ENCODE measurements at regions not wholly inside any gene's neighbourhood (a gene's known extent, or its start where the extent isn't known, plus 50 kb on each side); places are given as distances from the start of the nearest gene placed in this dataset.

DNA sequence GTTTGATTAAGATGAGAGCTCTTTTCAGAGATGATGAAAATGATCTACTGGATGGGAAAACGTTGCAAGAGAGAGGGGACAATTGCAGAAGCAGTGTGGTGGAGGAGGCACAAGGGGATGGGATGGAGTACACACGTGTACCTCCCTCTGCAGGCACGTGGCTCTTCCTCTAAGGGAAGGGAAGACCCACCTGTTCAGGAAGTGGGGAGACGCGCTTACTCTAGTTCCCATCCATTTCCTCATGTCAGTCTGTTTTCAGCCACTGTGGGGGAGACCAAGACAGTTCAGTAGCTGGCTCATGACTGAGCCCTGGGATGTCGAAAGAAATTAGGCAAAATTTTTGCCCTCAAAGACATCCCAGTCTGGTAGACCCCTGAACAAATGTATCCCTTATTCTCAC lies 619.2 kb upstream of the CLINT1 start:
- TF ChIP-seq, protein P1, sequence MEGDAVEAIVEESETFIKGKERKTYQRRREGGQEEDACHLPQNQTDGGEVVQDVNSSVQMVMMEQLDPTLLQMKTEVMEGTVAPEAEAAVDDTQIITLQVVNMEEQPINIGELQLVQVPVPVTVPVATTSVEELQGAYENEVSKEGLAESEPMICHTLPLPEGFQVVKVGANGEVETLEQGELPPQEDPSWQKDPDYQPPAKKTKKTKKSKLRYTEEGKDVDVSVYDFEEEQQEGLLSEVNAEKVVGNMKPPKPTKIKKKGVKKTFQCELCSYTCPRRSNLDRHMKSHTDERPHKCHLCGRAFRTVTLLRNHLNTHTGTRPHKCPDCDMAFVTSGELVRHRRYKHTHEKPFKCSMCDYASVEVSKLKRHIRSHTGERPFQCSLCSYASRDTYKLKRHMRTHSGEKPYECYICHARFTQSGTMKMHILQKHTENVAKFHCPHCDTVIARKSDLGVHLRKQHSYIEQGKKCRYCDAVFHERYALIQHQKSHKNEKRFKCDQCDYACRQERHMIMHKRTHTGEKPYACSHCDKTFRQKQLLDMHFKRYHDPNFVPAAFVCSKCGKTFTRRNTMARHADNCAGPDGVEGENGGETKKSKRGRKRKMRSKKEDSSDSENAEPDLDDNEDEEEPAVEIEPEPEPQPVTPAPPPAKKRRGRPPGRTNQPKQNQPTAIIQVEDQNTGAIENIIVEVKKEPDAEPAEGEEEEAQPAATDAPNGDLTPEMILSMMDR (IDR thresholded peaks at IDR 0.05; ENCODE audit: poor library complexity) = no peak
- TF ChIP-seq EZH2 (IDR thresholded peaks at IDR 0.05; ENCODE audit: borderline replicate concordance) (no peak), EZH2phosphoT487 (IDR thresholded peaks at IDR 0.05; ENCODE audit: low read depth, severe bottlenecking, unreplicated experiment) (no peak)
